Hypothalamus (tissue), 51 donors: ENCODE measurements at regions not wholly inside any gene's neighbourhood (a gene's known extent, or its start where the extent isn't known, plus 50 kb on each side); places are given as distances from the start of the nearest gene placed in this dataset.

Experiments
- DNase-seq, 51 donors: peaks; one replicate each; lab custom pipeline; 2025; lab: John Stamatoyannopoulos, UW

DNA sequence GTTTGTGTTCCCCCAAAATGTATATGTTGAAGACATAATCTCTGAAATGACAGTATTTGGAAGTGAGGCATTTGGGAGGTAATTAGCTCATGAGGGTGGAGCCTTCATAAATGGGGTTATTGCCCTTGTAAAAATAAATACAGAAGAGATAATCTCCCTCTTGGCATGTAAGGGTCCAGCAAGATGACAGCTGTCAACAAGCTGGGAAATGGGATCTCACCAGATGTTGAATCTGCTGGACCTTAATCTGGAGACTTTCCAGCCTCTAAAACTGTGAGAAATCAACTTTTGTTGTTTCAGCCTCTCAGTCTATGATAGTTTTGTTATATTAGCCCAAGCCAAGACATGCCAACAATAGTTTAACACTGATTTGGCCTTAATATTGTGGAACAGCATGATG, 438.2 kb upstream of the PCDH7 start:
- no peak for DNase-seq

DNA sequence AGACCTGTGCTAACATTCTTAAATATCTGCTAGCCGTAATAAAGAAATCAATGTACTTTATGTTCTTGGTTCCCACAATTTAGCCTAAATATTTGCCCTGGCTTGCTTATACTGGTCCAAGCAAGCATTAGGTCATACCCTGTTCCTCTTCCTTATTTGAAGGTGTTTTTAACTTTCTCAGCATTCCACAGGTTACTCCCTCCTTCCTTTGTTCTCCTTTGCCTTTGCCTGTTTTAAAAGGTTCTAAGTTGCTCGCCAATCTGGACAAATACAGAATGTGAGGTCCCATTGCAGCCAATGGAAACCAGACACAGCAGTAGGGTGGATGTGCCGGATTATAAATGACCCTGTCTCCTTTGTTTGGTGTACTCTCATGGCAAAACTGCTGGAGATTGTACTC, 436.8 kb upstream of the PCDH7 start:
- DNase-seq, result no peak

DNA sequence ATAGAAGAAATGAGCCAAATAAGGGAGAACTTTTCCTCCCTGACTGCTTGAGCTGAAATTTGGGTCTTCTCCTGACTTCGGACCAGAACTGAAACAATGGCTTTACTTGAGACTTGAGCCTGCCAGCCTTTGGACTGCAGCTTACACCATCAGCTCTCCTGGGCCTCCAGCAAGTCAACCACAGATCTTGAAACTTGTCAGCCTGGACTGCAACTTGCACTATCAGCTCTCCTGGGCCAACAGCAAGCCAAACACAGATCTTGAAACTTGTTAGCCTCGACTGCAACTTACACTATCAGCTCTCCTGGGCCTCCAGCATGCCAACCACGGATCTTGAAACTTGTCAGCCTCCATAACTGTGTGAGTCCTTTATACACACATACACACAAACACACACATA, 425.9 kb upstream of the PCDH7 start:
- DNase-seq, result no peak

DNA sequence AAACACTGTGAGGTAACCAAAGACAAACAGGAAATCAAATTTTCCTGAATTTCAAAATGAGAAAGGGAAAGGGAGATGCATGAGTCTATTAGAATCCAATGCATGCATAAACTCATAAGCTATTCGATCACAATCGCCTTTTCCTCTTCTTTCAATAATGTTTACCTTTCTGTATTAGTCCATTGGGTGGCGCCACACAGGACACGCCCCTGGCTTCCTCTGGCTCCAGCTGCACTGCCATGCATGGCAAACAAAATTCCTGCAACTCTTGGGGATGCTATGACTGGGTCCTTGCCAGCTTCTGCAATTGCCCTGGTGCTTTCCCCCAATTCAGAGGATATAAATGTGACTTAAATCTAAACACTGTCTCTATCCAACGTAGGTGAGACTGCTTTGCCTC, 424.5 kb upstream of the PCDH7 start:
- DNase-seq, result no peak

DNA sequence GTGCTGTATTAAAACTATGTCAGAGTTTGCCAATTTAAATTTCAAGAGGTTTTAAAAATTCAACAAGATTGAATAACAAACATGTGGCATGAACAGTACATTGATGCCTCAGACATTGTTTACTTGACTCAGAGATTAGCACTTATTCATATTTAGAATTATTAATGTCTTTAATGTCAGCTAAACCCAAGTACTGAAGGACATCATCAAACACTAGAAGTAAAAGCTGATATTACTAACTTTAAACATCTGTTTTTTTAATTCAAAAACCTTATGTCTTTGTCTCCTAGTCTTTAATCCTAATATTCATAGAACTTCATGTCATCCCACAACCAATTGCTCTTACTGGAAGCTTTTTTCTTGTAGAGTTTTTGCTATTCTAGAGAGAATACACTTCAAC, 406.2 kb upstream of the PCDH7 start:
- no peak for DNase-seq

DNA sequence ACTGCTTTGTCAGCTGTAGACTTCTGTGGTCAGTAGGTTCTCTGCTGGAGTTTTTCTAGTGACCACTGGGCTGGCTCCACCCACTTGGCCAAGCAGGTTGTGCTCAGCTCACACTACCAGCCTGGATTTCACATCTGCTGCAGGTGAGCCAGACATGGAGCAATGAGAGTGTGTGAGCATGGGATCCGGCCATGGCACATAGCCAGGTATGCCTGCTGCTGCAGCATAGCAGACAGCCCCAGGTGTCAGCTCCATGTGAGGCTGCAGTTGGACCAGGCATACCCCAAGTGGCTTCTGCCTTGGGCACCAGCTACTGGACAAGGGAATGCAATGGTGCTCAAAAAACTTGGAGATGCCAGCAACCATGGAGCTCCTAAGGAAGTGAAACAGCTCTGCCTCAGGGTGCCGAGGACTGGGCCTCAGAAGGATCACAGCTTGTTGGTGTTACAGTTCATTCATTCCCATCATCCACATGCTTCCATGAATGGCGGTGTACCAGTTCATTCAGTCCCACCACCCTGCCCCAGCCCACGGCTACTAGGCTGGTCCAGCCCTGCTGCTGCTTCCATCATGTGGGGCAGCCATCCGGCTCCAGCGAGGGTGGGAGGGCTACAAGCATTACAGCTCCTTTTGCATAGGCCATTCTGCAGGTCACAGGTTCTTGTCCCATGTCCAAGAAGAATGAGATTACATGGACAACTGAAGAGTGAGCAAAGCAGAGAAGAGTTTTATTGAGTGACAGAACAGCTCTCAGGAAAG, 389.1 kb upstream of the PCDH7 start:
- peak in 1 of 51 donors; percentile 1 for DNase-seq

DNA sequence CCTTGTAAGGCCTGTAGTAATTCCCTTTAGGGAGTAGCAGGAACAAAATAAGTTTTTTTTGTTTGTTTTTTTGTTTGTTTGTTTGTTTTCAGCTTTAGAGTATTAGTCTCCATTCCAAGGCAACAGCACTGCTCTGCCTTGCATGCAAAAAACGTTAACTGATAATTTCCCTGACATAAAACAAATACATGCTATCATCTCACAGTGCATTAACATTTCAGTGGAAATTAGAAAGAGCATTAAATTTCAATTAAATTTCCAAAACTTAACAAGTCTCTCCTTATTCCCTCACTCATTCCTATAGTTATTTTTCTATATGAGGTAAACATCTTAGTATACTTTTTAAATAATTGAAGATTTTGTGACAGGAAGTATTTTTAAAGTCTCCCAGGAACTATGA, 378.4 kb upstream of the PCDH7 start:
- no peak for DNase-seq

DNA sequence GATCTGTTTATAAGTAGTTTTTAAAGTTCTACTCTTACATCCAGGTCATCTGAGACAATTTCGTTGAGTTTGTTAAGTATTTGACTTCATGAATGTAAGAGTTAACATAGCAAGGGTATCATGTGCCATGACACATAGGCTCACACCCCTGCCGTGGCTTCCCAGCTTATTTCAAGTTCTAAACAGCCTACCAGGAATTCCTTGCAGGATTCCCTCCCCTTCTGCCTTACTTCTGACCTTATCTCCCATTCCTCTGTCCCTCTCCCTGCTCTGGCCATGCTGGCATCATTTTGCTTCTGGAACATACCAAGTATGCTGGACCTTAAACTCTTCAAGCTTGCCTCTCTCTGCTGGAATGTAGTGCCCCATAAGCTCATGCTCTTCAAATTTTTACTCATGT, 369.9 kb upstream of the PCDH7 start:
- DNase-seq, result no peak

DNA sequence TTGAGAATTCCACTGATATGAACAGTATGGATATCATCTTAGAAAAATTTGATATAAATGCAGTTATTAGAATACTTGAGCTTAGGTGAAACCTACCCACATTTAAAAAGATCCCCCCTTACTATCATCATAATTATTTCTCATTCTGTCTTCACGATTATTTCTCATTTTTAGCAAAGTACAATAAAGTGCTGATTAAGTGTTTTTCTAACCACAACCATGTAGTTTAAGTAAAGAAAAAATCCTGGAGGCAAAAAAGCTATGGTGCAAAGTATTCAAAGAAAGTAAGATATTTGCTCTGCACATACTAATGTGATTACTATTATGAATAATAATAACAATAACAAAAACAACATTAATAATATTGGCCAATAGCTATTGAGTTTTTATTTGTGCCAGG, 365.6 kb upstream of the PCDH7 start:
- no peak for DNase-seq

DNA sequence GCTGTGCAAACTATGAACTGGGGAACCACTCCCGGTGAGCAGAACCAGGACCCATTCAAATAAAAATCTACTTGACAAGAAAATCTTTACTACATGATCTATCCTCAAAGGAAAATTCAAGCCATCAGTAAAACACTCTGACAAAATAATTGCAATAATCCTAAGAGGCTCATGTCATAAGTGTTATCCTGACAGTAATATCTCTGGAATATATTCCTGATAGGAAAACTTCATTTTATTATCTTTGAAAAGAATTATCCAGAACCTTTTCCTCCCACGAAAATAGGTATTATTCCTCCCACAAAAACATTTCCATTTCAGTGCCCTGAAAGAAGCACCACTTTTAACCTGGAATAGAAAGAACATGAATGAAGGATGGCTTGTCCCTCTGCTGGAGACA, 357.7 kb upstream of the PCDH7 start:
- no peak for DNase-seq

DNA sequence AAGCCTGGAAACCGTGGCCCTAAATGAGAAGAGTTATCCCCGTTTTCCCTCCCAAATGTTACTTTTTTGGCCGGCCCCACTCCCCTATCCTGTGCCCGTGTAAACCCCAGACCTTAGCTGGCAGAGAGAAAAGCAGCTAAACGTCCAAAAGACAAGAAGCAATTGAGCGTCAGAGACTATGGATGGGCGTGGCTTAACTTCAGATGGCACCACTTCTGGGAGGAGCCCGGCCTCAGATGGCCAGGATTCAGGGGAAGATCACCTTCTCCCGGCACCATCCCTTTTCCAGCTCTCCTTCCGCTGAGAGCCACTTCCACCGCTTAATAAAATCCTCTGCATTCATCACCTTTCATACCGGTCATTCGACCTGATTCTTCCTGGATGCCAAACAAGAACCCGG, 350.1 kb upstream of the PCDH7 start:
- DNase-seq, result no peak

DNA sequence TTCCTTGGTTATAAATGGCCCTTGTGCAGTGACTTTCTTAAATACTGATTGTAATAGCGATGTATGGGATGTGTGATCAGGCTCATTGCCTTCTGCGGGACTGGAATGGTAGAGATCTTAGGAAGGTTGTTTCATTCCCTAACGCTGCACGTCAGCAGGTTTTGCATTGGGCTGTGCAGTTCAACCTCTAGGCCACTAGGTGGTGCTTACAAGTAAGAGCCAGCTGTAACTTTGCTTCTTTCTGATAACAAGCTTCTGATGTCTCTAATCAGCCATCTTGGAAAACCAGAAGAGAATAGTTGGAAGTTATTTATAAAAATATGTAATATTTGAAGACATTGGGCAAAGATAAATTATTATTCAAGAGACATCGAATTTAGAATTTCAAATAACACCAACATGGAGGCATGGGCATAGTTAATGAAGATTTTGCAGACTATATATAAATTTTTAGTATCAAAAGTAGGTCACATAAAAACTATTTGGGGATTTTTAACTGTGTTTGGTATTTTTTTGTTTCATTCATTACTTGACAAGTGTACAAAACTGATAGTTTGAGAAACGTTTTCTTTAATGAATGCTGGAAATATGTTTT, 339.7 kb upstream of the PCDH7 start:
- DNase-seq, result peak in 3 of 51 donors; percentile 0 to 3 (median 0)

DNA sequence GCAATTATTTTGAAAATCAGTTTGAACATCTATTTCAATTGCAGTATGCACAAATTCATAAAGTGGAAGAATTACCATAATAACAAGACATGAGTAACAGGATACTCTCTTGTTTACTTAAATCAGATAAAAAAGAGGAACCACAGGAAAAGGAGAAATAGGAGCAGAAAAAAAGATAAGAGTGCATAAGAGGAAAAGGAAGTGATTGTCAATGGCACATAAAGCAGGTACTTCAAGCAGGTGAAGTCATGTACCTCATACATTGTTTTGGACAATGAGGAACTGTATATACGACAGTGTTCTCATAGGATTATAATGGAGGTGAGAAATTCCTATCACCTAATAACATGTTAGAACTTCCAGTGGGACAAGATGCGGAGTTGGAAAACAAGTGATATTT, 334.5 kb upstream of the PCDH7 start:
- no peak for DNase-seq

DNA sequence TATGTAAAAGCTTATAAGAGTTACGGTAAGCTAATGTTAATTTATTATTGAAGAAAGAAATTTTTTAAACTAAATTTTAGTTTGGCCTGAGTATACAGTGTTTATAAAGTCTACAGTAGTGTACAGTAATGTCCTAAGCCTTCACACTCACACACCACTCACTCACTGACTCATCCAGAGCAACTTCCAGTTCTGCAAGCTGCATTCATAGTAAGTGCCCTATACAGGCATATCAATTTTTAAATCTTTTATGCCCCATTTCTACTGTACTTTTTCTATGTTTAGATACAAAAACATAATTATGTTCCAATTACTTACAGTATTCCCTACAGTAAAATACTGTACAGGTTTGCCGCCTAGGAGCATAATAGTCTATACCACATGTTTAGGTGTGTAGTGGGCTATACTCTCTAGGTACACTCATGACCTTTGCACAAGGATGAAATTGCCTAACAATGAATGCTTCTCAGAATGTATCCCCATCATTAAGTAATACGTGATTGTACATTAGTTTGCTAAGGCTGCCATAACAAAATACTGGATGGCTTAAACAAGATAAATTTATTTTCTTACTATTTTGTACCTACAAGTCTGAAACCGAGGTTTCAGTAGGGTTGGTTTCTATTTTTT, 333.8 kb upstream of the PCDH7 start:
- no peak for DNase-seq

DNA sequence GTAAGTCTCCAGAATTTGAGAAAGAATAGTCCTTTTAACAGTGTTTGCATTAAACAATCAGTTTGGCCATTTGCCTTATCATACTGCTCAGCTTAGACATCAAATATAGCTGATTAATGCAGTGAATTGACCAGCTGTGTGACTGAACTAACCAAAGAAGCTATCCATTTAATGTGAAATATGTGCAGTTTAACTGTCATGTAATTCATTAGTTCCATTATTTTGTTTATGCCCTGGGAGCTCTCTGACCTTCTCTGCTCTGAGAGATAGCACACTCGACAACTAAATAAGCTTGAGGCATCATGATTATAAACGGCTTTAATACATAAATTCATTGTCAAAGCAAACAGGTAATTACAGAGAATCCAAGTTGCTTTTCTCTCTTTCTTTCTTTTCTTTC, 324.3 kb upstream of the PCDH7 start:
- DNase-seq, result no peak

DNA sequence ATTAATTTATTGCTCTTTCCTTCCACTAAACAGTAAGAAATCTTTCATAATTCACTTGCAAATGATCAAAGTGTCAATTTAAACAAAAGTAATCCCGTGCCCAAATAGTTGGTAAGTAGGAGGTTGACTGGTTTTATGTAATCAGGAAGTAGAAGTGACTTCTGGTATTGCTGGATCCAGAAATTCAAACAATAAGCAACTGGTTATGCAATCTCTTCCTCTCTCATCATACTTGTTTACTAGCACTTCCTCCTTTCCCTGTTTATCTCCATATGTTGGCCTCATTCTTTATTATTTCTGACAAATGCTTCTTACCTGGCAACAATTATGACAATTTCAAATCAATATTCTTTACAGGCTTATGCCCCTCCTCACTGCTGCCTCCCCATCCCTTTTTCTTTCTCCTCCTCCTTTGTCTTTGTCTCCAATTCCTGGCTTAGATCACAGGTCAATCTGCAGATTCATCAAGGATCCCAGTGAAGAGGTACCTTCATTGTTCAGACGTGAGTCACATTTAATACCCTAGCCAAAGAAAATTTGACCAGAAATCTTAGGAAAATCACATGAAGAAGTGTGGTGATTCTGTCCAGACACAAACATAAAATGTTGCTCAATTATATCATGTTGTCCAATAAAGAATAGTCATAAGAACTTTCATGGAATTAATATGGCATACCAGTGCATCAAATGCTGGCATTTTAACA, 323.2 kb upstream of the PCDH7 start:
- no peak for DNase-seq

DNA sequence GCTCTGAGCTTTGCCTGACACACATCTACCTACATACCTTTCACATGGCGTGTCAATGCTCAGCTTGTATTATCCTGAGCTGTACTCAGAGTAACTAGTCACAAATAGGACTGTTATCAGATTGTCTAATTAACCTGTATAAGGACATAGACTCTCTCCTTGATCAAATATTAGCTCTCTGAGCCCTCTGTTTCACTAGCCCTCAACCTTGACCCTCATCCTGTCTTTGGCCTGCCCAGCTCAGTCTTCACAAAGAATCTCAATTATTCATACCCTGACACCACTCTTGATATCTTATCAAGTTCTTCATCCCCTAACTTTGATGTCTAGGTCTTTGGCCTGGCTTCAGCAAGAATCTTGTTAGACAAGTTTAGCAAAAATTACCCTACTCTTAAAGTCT, 320.7 kb upstream of the PCDH7 start:
- no peak for DNase-seq

DNA sequence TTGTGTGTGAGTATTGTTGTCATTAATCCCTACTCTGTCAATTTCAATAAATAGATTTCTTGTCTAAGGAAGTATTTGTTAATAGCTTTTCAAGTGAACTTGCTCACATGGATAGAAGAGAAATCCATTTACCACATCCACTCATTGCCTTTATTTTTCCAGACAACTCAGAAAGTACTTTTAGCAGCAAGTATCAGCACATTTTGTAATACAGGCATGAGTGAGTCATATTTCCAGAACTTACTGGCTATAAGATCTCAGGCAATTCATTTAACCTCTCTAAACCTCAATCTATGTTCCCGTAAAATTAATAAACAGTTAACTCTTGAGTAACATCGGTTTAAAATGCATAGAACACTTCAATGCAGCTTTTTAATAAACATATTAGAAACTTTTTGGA, 317.9 kb upstream of the PCDH7 start:
- DNase-seq, result no peak

DNA sequence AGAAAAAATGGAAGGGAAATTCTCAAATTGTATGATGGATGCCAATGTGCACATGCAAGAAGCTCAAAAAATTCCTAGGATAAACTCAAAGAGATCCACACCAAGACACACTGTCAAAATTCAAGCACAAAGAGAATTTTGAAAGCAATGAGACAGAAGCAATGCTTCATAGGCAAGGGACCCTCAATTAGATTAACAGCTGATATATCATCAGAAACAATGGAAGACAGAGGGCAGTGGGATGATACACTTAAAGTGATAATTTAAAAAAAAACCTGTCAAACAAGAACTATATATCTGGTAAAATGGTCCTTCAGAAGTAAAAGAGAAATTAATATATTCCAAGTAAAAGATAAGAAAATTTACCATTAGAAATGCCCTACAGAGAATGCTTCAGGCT, 306.3 kb upstream of the PCDH7 start:
- no peak for DNase-seq

DNA sequence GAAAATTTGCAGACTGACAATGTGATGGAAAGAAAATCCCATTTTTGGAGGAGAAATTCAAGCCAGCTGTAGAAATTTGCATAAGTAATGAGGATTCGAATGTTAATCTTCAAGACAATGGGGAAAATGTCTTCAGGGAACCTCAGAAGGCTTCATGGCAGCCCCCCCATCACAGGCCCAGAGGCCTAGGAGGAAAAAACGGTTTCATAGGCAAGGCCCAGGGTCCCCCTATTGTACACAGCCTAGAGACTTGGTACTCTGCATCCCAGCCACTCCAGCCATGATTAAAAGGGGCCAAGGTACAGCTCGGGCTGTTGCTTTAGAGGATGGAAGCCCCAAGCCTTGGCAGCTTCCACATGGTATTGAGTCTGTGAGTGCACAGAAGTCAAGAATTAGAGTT, 303.6 kb upstream of the PCDH7 start:
- no peak for DNase-seq

DNA sequence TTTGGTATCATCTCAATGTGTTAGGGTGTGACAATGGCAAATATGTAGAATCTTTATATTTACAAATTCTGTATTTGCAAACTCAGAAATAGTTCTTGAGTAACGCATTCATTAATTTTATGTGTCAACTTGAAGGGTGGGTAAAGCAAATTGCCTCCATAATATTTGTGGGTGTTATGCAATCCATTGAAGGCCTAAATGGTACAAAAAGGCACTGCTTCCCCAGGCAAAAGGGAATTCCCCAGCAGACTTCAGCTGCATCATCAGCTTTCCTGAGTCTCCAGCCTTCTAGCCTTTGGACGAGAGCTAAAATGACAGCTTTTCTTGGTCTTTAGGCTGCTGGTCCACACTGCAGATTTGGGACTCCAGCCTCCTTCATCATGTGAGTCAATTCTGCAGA, 292.2 kb upstream of the PCDH7 start:
- no peak for DNase-seq
